Fibroblast of the aortic adventitia (primary cell): ENCODE measurements at regions not wholly inside any gene's neighbourhood (a gene's known extent, or its start where the extent isn't known, plus 50 kb on each side); places are given as distances from the start of the nearest gene placed in this dataset.

Experiments
- DNase-seq: peaks from one replicate; pipeline ENCODE4 v3.0.0-alpha.2; 2010; ENCODE audit warnings: low read depth
- H3K4me3 ChIP-seq: 2 replicates; pipeline ENCODE4 v1.5.1; 2011; ENCODE audit warnings: low read depth, mild to moderate bottlenecking, control low read depth, low read length, moderate library complexity
- CTCF ChIP-seq: IDR thresholded peaks from 2 replicates; pipeline ENCODE4 v1.5.1; 2011; ENCODE audit warnings: mild to moderate bottlenecking, low read length, control low read depth, inconsistent platforms; ENCODE audit not compliant: insufficient read depth

GRCh38 chr13:73673931-73674330 is 460.3 kb downstream of the KLF12 start:
- DNase-seq = no peak
- no peak for TF ChIP-seq CTCF
- no peak overlapping the region for H3K4me3 ChIP-seq

- peak; percentile 36 for DNase-seq
- no peak for TF ChIP-seq CTCF
- no peak overlapping the region for H3K4me3 ChIP-seq
These were observed 461.7 kb downstream of the KLF12 start for GRCh38 chr13:73672492-73672891.

- no peak for TF ChIP-seq CTCF
- DNase-seq = no peak
- H3K4me3 ChIP-seq = no peak overlapping the region
These were observed 462.5 kb downstream of the KLF12 start for GRCh38 chr13:73671732-73672131.

- no peak for DNase-seq
- TF ChIP-seq CTCF = no peak
- no peak overlapping the region for H3K4me3 ChIP-seq
These were observed 463.2 kb downstream of the KLF12 start for GRCh38 chr13:73671011-73671410.

- TF ChIP-seq CTCF = no peak
- peak; percentile 62 for DNase-seq
- H3K4me3 ChIP-seq = no peak overlapping the region
These were observed 466.4 kb downstream of the KLF12 start for GRCh38 chr13:73667756-73668155.

- H3K4me3 ChIP-seq = no peak overlapping the region
- TF ChIP-seq CTCF = no peak
- no peak for DNase-seq
These were observed 468.9 kb downstream of the KLF12 start for GRCh38 chr13:73665261-73665660.

- DNase-seq = no peak
- TF ChIP-seq CTCF = no peak
- no peak overlapping the region for H3K4me3 ChIP-seq
These were observed 469.4 kb downstream of the KLF12 start for GRCh38 chr13:73664851-73665250.
